SK-N-SH (cell line): ENCODE measurements at regions not wholly inside any gene's neighbourhood (a gene's known extent, or its start where the extent isn't known, plus 50 kb on each side); places are given as distances from the start of the nearest gene placed in this dataset.

ENCODE experiments used
- MAX ChIP-seq: IDR thresholded peaks from 2 replicates; pipeline ENCODE4 v1.4.0; 2012; ENCODE audit warnings: low read depth
- MXI1 ChIP-seq: IDR thresholded peaks from 2 replicates; pipeline ENCODE4 v1.6.1; 2012; ENCODE audit warnings: mild to moderate bottlenecking, low read depth, low read length, improper control_type of control experiment
- POLR2AphosphoS5 ChIP-seq: IDR thresholded peaks from 2 replicates; pipeline ENCODE4 v1.6.1; 2012; ENCODE audit warnings: low read depth, low read length
- RXRA ChIP-seq: IDR thresholded peaks from 2 replicates; pipeline ENCODE4 v1.4.0; 2012; ENCODE audit warnings: low read depth, mild to moderate bottlenecking, borderline replicate concordance
- SMC3 ChIP-seq: IDR thresholded peaks from 2 replicates; pipeline ENCODE4 v1.6.1; 2012; ENCODE audit warnings: low read depth, low read length, improper control_type of control experiment
- TAF1 ChIP-seq: IDR thresholded peaks from 2 replicates; pipeline ENCODE4 v1.6.1; 2012; ENCODE audit warnings: low read depth, mild to moderate bottlenecking, low read length, moderate library complexity, borderline replicate concordance
- TEAD4 ChIP-seq: IDR thresholded peaks from 2 replicates; pipeline ENCODE4 v1.4.0; 2012; ENCODE audit warnings: mild to moderate bottlenecking, borderline replicate concordance; ENCODE audit not compliant: insufficient read depth
- YY1 ChIP-seq: IDR thresholded peaks from 2 replicates; pipeline ENCODE4 v1.4.0; 2012; ENCODE audit warnings: low read depth, mild to moderate bottlenecking
- TF ChIP-seq, protein P1 (sequence below): fragments of 200-600 bp; sonication (generic); IDR thresholded peaks from 2 replicates; pipeline ENCODE4 v1.6.1; 2017; ENCODE audit warnings: antibody characterized with exemption, mild to moderate bottlenecking, moderate library complexity
- TF ChIP-seq, protein P2 (sequence below): IDR thresholded peaks from 2 replicates; pipeline ENCODE4 v1.4.0; 2012; ENCODE audit warnings: low read depth, borderline replicate concordance

- TF ChIP-seq SMC3 (no peak), RXRA (no peak), YY1 (no peak), MAX (no peak), TAF1 (no peak), MXI1 (no peak), POLR2AphosphoS5 (no peak), TEAD4 (no peak)
- TF ChIP-seq, protein P1, sequence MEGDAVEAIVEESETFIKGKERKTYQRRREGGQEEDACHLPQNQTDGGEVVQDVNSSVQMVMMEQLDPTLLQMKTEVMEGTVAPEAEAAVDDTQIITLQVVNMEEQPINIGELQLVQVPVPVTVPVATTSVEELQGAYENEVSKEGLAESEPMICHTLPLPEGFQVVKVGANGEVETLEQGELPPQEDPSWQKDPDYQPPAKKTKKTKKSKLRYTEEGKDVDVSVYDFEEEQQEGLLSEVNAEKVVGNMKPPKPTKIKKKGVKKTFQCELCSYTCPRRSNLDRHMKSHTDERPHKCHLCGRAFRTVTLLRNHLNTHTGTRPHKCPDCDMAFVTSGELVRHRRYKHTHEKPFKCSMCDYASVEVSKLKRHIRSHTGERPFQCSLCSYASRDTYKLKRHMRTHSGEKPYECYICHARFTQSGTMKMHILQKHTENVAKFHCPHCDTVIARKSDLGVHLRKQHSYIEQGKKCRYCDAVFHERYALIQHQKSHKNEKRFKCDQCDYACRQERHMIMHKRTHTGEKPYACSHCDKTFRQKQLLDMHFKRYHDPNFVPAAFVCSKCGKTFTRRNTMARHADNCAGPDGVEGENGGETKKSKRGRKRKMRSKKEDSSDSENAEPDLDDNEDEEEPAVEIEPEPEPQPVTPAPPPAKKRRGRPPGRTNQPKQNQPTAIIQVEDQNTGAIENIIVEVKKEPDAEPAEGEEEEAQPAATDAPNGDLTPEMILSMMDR: no peak
- TF ChIP-seq, protein P2, sequence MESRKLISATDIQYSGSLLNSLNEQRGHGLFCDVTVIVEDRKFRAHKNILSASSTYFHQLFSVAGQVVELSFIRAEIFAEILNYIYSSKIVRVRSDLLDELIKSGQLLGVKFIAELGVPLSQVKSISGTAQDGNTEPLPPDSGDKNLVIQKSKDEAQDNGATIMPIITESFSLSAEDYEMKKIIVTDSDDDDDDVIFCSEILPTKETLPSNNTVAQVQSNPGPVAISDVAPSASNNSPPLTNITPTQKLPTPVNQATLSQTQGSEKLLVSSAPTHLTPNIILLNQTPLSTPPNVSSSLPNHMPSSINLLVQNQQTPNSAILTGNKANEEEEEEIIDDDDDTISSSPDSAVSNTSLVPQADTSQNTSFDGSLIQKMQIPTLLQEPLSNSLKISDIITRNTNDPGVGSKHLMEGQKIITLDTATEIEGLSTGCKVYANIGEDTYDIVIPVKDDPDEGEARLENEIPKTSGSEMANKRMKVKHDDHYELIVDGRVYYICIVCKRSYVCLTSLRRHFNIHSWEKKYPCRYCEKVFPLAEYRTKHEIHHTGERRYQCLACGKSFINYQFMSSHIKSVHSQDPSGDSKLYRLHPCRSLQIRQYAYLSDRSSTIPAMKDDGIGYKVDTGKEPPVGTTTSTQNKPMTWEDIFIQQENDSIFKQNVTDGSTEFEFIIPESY: no peak
These were observed 241.9 kb upstream of the SP8 start for GRCh38 chr7:21028599-21028998.
